HG03520 (cell line): ENCODE measurements at regions not wholly inside any gene's neighbourhood (a gene's known extent, or its start where the extent isn't known, plus 50 kb on each side); places are given as distances from the start of the nearest gene placed in this dataset.

Experiments used
- ATAC-seq: cut with Tn5 transposase; IDR thresholded peaks from one replicate; pipeline ENCODE4 v1.9.1; 2021; ENCODE audit warnings: mild to moderate bottlenecking, moderate library complexity; ENCODE audit not compliant: unreplicated experiment

DNA sequence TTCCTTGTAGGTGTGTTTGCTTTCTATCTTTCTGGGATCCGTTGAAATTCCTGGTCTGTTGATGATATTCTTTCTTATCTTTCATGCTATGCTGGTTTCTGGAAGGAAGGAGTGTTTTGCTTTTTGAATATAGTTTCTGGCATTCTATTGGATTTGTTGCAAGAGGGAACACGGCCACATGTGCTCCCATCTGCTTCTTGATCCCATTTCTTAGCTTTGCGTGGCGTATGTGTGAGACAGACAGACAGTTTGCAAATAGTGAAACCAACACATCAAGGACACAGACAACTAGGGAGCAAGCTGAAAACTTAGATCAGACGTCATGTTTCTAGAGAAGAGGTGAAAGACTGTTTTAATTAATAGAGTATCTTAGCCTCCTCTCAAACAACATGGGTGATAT, 261.9 kb upstream of the PUDP start:
- ATAC-seq, result no peak

DNA sequence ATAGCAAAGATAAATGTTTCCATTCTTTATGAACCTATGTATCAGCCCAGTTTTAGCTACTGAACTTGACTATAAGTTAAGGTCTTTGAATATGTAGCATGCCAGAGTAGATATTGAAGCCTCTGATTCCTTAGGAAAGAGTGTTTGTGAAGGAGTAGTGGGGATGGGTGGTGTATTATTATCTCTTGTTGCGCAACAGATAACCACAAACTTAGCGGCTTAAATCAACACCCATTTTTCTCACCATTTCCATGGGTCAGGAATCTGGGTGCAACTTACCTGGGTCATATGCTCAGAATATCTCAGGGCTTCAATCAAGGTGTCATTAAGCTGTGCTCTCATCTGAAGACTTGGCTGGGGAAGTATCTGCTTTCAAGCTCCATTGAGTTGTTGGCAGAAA, 251.4 kb upstream of the PUDP start:
- ATAC-seq, result no peak

DNA sequence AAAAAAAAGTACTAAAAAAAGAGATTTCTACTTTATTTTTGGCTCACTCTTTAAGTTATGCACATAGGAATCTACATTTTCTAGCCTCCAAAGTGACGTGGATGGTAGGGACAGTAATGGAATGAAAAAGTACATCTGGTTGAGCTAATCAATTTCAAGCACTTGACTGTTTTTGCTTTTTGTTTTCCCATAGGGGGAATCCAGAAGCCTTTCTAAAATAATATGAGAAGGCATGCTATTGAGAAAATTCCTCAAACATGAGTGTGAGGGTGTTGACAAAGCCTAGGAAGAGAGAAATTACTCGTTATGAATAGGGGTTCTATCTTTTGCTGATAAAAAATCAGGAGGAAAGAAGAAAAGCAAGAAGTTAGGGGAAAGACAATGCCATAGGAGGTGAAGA, 242.5 kb upstream of the PUDP start:
- no peak for ATAC-seq

DNA sequence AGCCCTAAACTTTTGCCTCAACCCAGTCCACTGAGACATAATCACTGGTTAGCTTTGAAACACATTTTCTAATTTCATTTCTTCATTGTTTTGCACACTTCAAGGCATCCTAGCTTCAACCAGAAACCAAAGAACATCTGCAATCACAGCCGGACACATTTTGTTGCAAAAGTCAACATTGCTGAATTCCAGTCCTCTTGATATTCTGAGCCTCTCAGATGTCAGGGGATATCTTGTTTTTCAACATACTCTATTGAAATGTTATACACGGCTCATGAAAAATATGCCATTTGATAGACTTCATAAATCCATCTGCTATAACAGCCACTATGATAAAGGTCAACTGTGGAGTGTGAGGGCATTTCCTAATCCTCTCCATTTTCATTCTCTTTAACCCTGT, 241.6 kb upstream of the PUDP start:
- ATAC-seq, result no peak

DNA sequence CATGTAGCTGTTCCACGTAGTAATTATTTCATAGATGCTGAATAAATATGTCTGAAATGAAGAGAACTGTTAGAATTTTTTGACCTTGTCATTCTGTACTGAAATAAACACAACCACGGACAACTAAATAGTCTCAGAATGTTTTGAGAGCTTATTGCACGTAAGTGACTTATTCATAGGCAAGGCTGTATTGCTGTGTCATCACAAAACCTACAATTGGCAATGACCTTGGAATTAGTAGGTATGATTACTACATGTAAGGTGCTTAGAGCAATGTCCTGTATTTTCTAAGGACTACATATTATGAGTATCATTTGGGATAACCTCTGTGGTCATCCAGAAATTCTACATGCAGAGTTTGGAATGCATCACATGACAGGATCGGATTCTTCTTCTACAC, 237.2 kb upstream of the PUDP start:
- ATAC-seq, result no peak

DNA sequence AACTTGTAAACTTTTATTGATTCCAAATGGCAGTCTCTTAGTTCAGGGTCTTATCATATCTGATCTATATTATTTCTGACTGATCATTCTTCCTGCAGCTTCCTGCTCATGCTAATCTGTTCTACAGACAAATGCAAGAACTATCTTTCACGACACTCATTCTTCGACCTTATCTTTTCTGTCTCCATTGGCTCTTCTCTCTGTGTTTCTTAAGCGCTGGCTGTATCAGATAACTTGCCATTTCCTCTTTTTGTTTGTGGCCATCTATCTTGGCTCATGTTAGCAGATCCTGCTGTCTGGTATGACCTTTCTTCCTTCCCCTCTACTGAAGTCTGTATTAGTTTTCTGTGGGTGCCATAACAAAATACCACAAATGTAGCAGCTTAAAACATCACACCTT, 230.5 kb upstream of the PUDP start:
- no peak for ATAC-seq

DNA sequence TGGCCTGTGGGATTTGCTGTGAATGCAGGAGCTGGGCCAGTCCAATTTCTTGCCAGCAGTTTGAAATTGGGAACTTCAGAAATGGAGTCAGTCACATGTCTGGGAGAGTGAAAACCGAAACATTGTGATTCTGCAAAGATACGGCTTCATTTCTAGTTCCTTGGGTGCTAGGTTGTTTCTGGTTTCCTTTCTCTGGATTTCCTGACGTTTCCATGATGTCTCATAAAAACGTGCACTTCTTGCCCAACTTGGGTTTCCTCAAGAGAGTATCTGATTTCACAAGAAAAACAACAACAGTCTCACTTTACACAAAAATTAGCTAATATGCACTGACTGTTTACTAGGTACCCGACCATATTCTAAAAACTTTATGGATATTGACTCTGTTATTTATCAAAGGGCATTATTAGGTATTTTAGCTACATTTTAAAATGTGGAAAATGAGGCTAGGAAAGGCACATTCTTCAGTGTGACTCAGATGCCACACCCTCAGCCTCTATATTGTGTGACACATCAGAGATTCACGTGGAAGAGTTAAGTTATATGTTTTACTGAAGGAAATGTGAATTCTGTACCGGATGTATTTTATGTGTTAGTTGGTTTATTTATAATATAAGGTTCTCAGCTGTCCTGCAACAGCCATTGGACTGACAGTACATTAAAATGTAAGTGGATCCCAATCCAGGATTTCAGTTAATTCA, 225.0 kb upstream of the PUDP start:
- ATAC-seq, result no peak

DNA sequence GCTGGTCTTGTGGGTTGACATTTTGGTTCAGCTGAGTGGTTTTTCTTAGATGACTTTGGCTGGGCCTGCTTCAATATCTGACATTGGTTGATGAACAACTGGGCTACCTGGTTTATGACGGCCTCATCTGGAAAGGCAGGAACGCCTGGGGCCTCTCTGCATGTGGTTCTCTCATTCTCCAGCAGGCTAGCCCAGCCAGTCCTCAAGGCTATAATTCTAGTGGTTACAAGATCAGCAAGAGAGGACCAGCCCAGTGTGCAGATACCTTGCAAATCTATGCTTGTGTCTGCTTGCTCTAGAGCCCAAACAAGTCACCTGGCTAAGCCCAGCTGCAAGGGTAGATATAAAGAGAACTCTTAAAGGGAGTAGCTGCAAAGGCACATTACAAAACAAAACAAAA, 214.2 kb upstream of the PUDP start:
- no peak for ATAC-seq

DNA sequence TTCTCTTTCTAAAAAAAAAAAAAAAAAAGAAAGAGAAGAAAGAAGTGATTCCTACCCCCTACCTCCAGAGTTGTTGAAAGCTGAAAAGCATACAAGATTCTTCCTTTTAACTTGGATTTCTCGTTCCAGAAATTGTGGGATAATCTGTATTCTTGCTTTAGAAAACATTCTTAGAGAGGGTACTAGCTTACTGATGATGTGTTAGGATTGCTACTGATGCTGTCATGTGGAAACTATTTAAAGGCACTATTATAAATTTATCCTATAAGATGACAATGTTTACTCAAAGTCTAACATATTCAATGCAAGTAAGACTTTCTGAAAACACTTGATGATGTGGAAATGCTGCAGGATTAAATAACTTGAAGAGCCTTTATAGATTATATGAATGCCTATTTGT, 204.0 kb upstream of the PUDP start:
- no peak for ATAC-seq

DNA sequence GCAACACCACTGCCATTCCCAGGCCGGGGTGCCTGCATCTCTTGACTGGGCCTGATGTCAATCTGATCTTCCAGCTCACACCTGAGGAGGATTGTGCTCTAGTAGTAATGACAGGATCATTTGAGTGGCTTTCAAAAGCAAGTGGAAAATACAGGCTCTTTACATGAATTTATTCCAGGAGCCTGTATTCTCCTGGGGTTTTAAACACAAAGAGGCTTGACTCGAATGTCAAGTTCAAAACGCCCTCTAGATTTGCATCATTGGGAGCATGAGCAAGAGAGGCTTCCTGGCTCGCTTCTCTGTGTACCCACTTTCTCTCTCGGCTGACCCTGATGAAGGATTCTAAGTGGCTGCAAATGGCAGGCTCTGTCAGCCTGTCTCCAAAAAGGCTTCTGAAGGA, 199.5 kb upstream of the PUDP start:
- ATAC-seq, result no peak

DNA sequence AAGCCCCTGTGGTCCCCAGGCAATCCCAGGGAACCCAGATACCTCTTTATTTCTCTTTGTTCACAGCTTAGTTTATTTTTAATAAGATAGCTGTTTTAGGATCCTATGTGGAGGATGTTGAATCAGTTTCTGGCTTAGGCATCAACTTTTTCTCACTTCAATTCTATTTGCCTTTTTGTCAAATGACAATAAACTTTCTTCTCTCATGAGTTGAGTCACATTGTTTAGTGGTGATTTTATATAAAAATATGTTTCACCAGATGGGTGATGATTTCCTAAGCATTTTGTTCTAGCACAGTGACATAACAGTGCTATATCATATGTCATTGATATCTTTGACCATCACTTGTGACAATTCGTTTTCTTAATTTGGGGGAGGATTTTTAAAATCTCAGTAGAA, 198.1 kb upstream of the PUDP start:
- ATAC-seq, result no peak

DNA sequence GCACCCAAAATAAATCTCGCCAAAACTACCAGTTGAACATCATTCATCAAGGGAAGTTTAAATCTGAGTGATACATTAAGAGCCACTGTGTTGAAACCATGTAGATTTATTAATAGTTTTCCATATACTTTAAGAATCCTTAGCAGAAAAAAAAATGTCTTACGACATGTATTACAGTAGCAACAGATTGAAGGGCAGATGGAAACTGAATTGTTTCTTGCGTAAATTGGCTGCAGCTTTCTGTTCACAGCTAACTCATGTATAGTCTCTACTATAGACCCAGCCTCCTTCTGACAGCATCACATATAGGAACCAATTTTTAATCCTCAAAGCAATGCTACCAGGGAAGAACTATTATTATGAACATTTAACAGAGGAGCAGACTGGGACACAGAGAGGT, 195.2 kb upstream of the PUDP start:
- no peak for ATAC-seq

DNA sequence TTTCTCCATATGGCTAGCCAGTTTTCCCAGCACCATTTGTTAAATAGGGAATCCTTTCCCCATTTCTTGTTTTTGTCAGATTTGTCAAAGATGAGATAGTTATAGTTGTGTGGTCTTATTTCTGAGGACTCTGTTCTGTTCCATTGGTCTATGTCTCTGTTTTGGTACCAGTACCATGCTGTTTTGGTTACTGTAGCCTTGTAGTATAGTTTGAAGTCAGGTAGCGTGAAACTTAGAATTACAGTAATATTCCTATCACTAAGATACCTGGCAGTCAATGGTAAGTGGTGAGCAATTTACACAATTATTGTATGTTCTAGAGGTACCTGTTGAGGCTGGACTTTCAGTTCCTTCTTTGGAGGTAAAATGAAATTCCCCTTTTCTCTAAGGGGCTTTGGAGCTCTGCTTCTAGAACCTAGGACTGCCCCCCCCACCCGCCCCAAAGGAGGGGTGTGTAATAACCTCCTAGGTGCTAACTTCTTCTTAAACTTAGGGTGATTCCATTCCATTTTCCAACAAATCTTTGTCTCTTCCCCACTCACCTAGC, 187.9 kb upstream of the PUDP start:
- ATAC-seq, result peak; percentile 40

DNA sequence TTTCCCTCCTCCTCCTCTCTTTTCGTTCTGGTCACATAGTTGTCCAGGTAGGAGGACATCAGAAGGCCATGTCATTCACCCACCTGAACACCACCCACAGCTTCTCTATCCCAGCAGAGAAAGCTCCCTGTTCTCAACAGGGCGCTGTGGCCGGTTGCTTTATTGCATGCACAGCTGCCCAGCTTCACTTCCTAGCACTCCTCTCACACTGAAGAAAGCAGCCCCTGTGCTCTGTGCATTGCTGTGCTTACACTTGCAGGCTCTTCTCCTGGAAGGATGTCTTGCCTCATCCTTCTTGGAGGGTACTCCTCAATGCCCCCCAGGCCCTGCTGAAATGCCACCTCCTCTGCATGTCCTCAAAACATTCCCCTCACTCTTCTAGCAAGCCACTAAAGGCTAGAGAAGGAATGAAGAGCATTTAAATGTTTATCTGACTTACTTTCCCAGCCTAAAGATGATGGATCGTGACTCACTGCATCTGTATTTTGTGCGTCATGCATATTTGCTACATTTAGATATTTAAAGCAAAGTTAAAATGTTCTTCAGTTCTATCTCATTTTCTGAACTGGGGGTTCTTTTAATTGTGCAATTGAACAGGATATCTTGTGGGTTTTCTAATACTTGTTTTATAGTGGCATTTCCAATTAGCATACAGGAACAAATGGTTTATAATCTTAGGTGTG, 186.4 kb upstream of the PUDP start:
- ATAC-seq, result no peak

DNA sequence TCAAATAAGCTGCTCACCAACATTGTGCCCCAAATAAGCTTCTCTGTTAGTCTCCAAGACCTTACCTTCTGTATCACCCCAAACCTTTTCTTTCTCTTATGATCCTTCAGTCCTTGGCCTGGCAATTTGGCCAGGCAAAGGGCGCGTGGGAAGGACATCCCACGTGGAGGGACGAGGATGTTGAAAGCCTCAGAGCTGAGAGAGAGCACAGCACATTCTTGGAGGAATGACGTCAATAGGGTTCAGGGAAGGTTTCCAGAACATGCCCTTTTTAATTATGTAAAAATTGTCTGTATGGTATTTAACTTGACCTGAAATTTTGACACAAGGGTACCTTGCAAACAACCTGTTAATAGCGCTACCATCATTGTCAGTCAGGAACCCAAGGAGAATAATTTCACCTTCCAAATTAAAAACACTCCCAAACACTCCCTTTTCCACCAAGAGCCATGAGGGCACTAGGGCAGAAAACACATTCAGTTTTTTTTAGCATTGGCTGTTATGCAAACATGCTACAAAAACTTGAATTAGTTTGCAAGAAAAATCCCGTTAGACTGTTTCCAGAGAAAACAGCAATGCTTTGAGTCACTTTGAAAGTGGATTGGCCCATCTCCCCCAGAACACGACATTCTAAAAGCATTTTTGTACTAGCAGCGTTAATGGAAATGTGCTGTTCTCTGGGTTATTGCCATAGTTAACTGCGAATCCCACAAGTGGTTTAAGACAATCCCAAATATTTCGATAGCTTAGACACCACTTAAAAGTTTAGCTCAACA, 183.2 kb upstream of the PUDP start:
- ATAC-seq, result no peak

DNA sequence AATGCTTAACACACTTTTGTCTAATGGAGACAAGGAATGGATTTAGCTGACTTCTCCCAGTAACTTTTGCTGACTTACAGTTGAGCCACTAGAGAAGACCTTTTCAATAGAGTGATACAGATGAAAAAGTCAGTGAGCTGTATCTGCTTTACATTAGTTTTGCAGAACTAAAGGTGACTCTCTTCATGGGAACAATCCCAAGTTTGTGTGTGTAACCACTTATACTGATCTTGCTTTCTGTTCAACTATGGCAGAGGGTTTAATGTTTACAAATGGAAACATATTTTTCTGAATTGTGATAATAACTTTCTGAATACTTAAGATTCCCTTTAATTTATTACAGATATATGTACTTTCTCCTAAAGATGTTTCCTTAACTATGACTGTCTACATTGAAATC, 182.6 kb upstream of the PUDP start:
- ATAC-seq, result no peak

DNA sequence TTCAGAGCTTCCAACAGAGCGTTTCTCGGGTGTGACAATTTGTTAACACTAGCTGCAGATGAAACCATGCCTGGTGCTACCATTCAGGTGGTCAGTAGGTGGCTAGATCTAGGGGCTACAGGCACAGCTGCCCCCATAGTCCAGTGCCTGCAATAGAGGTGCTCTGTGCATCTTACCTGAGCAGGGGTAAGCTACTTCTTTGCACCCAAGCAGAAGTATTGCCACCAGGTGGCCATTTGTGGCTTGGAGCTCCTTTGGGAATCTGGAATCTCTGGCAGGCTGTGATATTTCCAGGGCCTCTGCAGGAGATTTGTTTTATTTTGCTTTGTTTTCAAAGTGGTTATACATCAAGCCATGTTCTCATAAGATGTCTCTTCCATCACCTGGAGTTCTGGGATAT, 170.7 kb upstream of the PUDP start:
- no peak for ATAC-seq

DNA sequence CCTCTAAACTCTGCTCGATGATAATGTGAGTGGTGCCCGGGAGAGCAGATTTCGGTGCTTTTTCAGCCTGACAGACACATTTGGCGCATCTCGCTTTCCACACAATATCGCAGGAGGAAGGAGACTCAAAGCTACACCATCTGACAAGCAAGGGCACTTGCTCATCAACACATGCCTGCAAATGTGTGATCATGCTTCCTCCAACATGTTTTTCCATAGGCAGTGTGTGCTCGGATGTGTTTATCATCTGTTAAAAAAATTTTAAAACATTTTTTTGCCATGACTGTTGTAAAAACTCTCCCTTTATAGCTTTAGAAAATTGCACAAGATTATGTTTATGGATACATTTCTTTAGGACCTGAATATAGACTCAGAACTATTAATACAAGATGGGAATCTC, 170.3 kb upstream of the PUDP start:
- ATAC-seq, result no peak

DNA sequence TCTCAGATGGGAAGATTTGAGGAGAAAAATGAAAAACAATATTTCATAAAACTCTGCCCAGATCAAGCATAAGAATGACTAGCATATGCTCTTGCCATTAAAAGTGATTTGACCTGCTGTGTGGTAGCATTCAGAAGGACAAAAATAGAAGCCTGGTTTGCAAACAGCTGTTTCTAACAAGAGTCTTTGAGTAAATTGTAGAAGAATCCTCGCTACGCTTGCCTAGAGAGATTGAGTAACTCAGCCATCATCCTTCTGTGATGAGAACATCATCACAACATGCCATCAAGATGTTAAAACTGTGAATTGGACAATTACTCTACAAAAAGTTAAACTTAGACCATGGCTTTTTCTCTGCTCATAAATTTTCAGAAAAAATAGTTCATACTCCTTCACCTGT, 168.9 kb upstream of the PUDP start:
- no peak for ATAC-seq

DNA sequence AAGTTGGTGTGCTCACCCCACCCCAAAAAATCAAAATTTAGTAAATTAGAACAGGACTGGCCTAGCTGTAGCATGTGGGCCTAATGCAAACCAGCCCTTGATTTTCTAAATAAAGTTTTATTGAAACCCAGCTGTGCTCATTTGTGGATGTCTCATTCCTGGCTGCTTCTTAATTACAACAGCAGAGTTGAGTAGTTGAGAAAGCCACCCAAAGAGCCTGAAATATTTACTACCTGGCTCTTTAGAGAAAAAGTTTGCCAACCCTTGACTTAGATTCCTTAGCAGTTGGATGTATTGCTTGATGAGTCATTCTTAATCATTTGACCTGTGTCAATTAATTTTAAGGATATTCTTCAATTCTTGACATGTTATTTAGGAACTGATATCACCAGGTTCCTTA, 168.3 kb upstream of the PUDP start:
- no peak for ATAC-seq

DNA sequence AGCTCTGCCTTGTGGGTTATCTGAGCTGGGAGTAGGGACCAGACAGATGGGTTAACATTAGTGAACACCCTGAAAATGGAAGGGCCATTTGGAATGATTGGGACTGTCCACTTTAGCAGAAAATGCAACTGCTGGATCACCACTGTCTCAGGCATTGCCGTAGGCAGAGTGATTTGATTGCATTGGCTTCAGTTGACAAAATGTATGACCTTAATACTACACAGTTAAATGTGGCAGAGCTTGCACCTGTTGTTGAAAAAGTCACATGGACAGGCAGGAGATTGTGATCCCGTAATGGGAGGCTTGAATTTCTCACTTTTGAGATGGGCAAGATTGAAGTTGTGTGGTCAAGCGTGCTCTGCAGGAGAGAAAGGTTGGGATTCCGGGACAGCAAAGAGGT, 166.5 kb upstream of the PUDP start:
- no peak for ATAC-seq

DNA sequence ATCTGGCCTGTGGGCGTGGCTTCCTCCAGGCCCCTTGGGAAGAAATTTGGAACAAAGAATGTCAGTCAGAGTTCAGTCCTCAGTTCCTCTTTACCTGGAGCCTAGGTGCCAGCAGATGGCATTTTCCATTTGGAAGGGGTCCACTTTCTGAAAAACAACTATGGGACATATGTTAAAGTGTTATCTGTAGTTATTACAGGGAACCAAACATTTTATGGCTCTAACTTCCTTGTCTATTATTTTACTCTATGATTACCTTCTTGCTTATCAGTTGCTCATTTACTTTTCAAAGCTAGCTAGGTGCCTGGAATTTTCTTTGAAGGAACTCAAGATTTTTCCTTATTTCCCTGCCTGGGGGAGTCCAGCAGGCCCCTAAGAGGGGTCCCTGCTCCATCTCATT, 159.8 kb upstream of the PUDP start:
- no peak for ATAC-seq
